HG02970 (cell line): ENCODE measurements at regions not wholly inside any gene's neighbourhood (a gene's known extent, or its start where the extent isn't known, plus 50 kb on each side); places are given as distances from the start of the nearest gene placed in this dataset.
"Not testable (repeated sequence)": the region's sequence is repeated elsewhere in the genome, so short reads cannot be mapped to it uniquely, and the experiment has no call there.

Experiments used
- ATAC-seq: cut with Tn5 transposase; IDR thresholded peaks from one replicate; pipeline ENCODE4 v1.9.1; 2021; ENCODE audit warnings: mild to moderate bottlenecking, moderate library complexity, moderate number of reproducible peaks; ENCODE audit not compliant: unreplicated experiment, low FRiP score

DNA sequence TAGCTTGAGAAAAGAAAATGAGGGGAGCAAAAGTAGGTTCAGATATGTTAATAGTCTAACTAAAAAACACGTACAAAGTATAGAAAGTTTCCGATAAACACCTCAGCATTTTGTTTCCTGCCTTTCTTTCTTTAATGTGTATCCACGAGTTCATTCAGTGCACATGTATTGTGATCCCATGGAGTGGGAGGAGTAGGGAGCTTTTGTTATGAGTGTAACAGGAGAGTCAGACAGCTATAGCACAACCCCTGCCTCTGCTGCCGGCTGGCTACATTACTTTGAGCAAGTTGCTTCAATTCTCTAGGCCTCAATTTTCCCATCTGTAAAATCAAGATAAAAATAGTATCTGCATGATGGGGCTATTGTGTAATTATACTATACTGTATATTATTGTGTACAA is 249.2 kb upstream of the FIGN start:
- no peak for ATAC-seq

DNA sequence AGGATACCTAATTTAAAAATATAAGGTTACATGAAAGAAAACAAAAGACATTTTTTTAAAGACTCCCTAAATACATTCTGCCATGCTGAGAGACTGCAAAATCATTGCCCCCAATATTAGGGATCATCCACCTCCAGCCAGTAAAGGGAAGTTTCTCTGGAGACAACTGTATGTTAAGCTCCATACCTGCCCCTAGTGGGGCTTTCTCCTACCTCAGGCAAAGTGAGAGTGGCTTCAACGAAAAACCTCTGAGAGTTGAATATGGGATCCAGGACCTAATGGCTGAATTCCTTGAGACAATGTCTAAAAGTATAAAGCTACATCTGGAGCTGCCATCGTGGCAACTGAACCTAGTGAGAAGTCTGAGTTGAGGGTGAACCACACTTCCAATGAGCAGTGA is 248.1 kb upstream of the FIGN start:
- no peak for ATAC-seq

GRCh38 chr2:163982938-163983337 is 247.1 kb upstream of the FIGN start:
- ATAC-seq: no peak

DNA sequence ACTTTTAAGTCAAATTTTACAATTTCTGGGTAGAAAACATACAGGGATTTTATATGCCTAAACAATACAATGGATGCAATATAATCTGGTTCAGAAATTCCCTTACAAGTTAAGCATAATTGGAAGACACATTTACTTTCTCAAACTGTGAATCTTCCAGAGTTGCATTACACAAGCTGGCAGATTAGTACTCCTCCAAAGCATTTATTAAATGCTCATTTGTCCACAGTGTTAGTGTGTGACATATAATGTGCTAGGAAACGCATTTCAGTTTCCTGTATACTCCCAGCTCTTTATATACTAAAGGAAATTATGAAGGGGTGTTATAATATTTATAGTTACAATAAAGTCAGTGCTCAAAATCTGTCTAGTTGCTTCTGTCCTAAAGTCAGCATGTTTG is 239.0 kb upstream of the FIGN start:
- no peak for ATAC-seq

DNA sequence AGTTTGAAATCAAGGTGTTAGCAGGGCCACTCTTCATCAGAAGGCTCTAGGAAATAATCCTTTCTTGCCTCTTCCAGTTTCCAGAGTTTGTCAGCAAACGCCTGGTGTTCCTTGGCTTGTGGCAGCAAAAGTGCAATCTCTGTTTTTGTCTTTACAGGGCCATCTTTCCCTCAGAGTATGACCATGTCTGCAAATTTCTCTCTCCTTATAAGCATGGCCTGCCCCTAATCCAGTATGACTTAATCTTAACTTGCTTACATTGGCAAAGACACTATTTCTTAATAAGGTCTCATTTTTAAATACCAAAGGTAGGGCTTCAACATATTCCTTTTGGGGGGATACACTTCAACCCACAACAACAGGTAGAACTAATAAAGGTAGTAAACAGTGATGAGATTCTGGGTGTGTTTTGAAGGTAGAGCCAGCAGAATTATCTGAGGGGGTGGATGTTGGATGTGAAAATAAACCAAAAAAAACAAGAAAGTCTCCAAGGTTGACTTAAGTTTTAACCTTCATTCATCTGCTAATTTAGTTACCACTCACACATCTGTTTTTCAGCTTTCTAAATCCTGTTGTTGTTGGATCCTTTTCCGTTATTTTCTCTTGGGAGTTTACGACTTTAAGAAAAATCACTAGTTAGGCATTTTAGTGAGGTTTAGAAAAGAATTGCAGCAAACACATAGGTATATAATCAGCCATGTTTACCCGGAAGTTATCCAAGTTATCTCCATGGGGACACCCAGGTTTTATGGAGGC is 234.4 kb upstream of the FIGN start:
- no peak for ATAC-seq

DNA sequence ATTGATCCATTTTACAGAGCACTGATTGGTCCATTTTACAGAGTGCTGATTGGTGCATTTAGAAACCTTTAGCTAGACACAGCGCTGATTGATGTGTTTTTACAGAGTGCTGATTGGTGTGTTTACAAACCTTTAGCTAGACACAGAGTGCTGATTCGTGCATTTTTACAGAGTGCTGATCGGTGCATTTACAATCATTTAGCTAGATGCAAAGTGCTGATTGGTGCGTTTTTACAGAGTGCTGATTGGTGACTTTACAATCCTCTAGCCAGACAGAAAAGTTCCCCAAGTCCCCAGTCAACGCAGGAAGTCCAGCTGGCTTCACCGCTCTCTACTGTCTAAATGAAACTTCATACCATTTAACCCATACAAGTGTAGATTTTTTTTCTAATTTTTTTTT is 228.5 kb upstream of the FIGN start:
- ATAC-seq: not testable (repeated sequence)

DNA sequence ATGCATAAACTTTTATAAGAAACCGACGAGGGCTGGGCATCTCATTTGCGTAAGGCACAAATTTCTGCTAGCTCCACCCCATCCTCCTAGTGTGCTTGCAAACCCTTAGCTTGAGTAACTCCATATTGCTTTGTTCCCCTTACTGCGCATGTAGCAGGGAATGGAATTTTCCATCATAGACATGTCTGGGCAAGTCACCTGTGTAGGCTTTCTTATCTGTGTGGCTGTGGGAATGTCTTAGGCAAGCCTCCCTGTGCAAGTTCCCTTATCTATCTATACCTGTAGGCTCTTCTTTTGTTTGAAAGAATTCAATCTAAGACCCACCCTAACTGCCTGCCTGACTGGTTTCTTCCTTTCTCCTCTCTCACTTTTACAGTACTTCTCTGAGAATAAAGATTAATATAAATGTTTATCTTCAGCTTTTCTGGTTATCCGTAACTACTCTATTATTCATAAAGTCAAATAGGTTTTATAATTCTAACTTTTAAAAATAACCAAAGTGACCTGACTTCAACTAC is 217.6 kb upstream of the FIGN start:
- no peak for ATAC-seq

DNA sequence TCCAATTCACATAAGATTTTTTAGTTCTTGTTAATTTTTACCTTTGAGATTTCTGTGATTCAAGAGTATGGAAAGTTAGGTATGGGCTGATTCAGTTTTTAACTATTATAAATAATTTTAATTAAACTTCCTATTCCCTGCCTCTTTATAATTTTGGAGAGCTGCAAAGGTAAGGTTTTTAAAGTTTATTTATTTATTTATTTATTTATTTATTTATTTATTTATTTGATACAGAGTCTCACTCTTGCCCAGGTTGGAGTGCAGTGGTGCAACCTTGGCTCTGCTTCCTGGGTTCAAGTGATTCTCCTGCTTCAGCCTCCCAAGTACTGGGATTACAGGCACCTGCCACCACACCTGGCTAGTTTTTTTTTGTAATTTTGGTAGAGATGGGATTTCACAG is 215.5 kb upstream of the FIGN start:
- ATAC-seq: no peak

DNA sequence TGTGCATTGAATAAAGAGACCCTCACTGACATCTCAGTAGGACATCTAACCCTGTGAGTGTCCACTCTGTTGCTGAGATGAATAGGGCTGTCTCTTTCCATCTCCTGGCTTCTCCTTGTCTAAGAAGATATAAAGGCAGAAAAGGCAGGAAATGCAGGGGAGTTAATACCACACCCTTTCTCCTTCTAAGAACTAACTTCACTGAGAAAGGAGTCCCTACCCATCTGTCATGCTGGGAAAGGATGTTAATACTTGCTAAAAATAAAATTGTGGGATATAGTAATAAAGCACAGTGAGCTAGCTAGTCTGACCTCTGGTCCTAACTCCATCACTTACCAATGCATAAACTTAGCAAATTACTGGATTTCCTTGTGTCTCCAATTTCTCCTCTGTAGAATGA is 213.9 kb upstream of the FIGN start:
- no peak for ATAC-seq

DNA sequence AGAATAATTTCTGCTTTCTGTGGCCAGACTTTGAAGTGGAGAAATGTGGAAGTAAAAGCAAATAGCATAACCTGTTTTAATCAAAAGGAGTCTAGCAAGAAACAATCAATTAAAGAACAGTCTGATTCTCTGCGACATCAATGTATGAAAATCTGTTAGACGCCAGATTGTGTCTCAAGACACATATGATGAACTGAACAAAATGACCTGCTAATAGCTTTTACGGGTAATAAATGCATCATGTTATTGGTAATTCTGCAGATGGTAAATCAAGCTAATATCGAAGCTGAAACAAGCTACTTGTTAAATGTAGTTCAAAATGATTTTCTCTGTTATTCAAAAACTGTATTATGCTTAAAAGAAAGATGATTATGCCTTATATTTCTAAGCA is 208.5 kb upstream of the FIGN start:
- no peak for ATAC-seq

DNA sequence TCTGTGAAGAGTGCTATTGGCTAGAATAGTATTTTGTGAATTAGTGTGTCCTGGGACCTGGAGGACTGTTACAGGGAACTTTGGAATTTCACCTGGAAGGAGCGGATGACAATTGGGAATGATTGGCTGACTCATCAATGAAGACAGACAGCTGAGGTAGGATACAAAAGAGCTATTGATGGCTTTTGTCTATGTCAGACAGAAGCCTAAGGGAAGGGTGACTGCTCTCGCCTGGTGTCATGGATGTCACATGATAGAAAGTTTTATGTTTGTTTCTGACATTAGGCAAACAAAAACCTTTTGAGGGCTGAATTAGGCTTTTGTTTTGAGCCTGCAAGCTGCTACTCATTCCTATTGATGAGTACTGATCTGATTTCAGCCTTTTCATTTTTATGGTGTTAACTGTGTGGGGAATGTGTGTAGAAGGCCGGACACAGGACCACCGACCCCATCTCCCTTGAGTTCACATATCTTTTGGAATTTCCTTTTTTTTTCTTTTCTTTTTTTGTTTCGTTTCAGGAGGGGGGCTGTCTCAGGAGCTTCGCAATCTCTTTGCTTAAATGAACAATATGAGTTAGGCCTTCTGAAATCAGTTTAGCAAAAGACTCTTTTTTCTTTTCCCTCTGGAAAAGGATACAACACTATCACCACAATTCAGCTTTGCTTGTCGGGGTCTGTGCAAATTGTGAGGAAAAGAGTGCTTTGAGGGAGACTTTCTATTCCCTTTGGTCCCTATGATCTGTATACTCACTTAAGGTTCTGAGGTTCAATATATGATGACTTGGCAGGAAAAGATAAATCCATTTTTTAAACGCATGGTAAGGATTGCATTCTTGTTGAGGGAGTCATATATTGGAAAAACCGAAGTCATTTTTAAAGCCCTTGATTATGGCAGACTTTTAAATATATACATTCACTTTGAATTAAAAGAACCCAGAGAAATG is 207.9 kb upstream of the FIGN start:
- ATAC-seq: no peak

- no peak for ATAC-seq
Measured at GRCh38 chr2:163934131-163934530, 198.3 kb upstream of the FIGN start.

DNA sequence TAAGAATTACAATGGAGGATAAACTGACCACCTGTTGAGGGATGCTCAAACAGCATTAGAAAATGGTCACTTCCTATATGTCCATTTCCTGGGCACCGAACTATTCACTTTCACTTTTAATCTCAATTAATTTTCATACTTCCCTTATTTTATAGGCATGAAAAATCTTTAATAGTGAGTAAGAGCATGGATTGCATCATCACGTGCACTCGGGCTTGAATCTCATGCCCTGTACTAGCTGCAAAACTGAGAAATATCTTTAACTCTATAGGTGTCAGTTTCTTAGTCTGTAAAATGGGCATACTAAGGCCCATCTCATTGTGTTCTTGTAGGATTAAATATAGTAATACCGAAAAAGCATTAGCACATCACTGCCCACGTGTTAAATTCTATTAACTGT is 183.9 kb upstream of the FIGN start:
- no peak for ATAC-seq

DNA sequence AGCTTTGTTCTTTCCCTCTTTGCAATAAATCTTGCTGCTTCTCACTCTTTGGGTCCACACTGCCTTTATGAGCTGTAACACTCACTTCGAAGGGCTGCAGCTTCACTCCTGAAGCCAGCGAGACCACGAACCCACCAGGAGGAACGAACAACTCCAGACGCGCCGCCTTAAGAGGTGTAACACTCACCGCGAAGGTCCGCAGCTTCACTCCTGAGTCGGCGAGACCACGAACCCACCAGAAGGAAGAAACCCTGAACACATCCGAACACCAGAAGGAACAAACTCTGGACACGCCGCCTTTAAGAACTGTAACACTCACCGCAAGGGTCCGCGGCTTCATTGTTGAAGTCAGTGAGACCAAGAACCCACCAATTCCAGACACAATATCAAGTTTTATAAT is 178.7 kb upstream of the FIGN start:
- ATAC-seq: not testable (repeated sequence)

DNA sequence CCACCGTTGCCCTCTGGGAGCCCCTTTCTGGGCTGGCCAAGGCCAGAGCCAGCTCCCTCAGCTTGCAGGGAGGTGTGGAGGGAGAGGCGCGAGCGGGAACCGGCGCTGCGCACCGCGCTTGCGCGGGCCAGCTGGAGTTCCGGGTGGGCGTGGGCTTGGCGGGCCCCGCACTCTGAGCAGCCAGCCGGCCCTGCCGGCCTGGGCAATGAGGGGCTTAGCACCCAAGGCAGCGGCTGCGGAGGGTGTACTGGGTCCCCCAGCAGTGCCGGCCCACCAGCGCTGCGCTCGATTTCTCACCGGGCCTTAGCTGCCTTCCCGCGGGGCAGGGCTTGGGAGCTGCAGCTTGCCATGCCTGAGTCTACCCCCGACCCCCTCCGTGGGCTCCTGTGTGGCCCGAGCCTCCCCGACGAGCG is 177.7 kb upstream of the FIGN start:
- not testable (repeated sequence) for ATAC-seq

- no peak for ATAC-seq
Measured at GRCh38 chr2:163909411-163910080, 173.7 kb upstream of the FIGN start.

DNA sequence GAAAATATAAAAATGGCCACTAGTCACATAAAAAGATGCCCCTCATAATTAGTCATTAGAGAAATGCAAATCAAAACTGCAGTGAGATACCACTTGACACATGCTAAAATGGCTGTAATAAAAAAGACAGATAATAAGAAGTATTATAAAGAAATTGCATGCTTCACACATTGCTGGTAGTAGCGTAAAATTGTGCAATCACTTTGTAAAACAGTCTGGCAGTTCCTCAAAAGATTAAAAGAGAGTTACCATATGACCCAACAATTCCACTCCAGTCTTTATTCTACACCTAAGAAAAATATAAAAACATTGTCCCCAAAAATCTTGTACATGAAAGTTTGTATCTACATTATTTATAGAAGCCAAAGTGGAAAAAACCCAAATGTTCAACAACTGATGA is 170.6 kb upstream of the FIGN start:
- no peak for ATAC-seq

DNA sequence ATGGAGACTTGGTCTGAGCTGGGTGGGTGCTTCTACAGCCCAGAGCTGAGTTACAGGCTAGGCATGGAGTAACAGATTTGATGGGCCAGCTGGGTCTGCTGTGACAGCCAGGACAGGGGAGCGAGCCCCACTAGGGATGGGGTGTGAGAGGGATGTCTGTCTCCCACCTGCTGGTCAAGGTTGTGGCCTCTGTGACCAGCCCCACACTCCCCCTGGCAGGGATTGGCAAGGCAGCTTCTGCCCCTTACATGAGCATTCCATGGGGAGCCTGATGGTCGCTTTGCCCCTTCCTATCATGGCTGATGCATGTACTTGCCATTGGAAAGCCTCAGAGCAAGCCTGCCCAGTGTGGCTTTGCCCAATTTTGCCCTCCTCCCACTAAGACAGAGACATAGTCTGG is 162.0 kb upstream of the FIGN start:
- no peak for ATAC-seq

DNA sequence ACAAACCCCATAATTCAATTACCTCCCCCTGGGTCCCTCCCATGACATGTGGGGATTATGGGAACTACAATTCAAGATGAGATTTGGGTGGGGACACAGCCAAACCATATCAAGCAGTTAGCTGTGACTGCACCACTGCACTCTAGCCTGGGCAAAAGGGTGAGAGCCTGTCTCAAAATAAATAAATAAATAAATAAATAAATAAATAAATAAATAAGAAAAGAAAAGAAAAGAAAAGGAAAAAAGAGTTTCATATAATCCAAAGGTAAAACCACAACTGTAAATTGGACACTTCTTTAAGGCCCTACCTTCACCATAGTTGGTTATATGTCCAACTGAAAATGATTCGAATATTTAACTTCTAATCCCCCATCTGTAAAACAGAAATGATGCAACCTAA is 157.6 kb upstream of the FIGN start:
- ATAC-seq: not testable (repeated sequence)

- no peak for ATAC-seq
Measured at GRCh38 chr2:163888591-163888990, 152.8 kb upstream of the FIGN start.

DNA sequence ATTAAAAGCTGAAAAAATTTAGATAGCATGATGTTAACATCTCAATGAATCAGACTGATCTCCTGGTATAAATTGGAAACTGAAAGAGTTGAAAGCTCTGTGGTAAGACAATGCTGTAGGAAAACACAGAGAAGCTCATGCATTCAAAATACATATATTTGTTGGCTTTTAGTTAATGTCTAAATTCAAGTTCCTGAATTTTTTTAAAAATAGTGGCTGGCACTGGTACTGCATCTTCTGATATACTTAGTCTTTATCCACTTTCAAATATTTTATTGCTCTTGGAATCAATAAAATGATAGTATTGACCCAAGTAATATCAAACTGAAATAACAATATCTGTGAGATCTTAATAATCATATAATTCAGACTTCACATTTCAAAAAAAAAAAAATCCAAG is 151.4 kb upstream of the FIGN start:
- no peak for ATAC-seq
